ENCODE measurements at regions not wholly inside any gene's neighbourhood (a gene's known extent, or its start where the extent isn't known, plus 50 kb on each side); places are given as distances from the start of the nearest gene placed in this dataset.

GRCh38 chr10:36115364-36115763, 473.3 kb upstream of the FZD8 start:
- TF ChIP-seq CTCF (IDR thresholded peaks at IDR 0.05) (no peak), POLR2A (IDR thresholded peaks at IDR 0.05) (no peak)
